OCI-LY3 (cell line): ENCODE measurements at regions not wholly inside any gene's neighbourhood (a gene's known extent, or its start where the extent isn't known, plus 50 kb on each side); places are given as distances from the start of the nearest gene placed in this dataset.
"Not testable (repeated sequence)": the region's sequence is repeated elsewhere in the genome, so short reads cannot be mapped to it uniquely, and the experiment has no call there.

Source experiments
- H2AFZ ChIP-seq: fragments of 200-600, 300-600 bp; shearing (Covaris generic); 2 replicates; pipeline ENCODE4 v1.6.0; 2014; ENCODE audit warnings: antibody characterized with exemption, low read depth, low read length
- H3K27ac ChIP-seq: fragments of 200-600, 300-600 bp; sonication (generic); 2 replicates; pipeline ENCODE4 v1.5.1; 2014; ENCODE audit warnings: mild to moderate bottlenecking, low read length, moderate library complexity, mixed read lengths
- H3K27me3 ChIP-seq: fragments of 200-600, 300-600 bp; sonication (generic); 2 replicates; pipeline ENCODE4 v1.6.1; 2014; ENCODE audit warnings: low read depth, low read length, mixed read lengths
- H3K36me3 ChIP-seq: fragments of 200-600, 300-600 bp; sonication (generic); replicated peaks from 2 replicates; pipeline ENCODE3; 2014; ENCODE audit warnings: low read depth, low read length, mixed read lengths
- H3K4me1 ChIP-seq: fragments of 300-600, 200-600 bp; sonication (generic); 2 replicates; pipeline ENCODE4 v1.6.1; 2014; ENCODE audit warnings: low read length, mixed read lengths
- H3K4me2 ChIP-seq: fragments of 200-600, 300-600 bp; sonication (generic); 2 replicates; pipeline ENCODE4 v1.6.1; 2014; ENCODE audit warnings: low read length, mixed read lengths
- H3K4me3 ChIP-seq: fragments of 300-600, 200-600 bp; sonication (generic); 2 replicates; pipeline ENCODE4 v1.5.1; 2014; ENCODE audit warnings: antibody characterized with exemption, mild to moderate bottlenecking, low read length, moderate library complexity
- H3K79me2 ChIP-seq: fragments of 300-600, 200-600 bp; shearing (Covaris generic); 2 replicates; pipeline ENCODE4 v1.6.1; 2014; ENCODE audit warnings: mild to moderate bottlenecking, low read length, mixed read lengths
- H3K9ac ChIP-seq: fragments of 300-600, 200-600 bp; shearing (Covaris generic); 2 replicates; pipeline ENCODE4 v1.6.0; 2014; ENCODE audit warnings: mild to moderate bottlenecking, low read length, moderate library complexity
- H3K9me3 ChIP-seq: fragments of 200-600, 300-600 bp; shearing (Covaris generic); 2 replicates; pipeline ENCODE4 v1.6.1; 2014; ENCODE audit warnings: low read length, mixed read lengths; ENCODE audit not compliant: insufficient read depth
- H4K20me1 ChIP-seq: fragments of 200-600, 300-600 bp; sonication (generic); 2 replicates; pipeline ENCODE4 v1.6.1; 2016; ENCODE audit warnings: low read length, mixed read lengths; ENCODE audit not compliant: insufficient read depth
- EZH2phosphoT487 ChIP-seq: fragments of 200-600 bp; shearing (Covaris generic); IDR thresholded peaks from 2 replicates; pipeline ENCODE4 v1.6.1; 2018; ENCODE audit warnings: antibody characterized with exemption, mixed run types, low read depth
- TF ChIP-seq, protein P1 (sequence below): fragments of 200-600, 300-600 bp; sonication (generic); IDR thresholded peaks from 2 replicates; pipeline ENCODE4 v1.5.1; 2014; ENCODE audit warnings: antibody characterized with exemption, low read length, low read depth

DNA sequence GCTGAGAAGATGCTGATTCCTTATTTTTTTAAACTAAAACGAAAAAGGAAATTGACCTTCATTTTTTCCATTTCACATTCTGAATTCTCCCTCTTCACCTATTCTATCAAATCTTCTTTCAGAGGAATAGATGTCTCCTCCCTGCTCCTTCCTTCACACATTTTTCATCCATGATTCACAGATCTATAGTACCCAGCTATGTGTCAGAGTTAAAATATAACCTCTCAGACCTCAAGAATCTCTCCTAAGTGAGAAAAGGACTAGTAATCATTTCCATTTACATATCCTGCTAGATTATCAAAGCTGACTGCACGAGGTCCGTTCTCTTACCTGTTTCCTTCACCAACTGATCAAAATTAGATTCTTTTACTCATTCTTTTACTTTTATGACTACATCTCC lies 1297.6 kb upstream of the ALCAM start:
- no peaks in the 10 kb centered on the region for H4K20me1 ChIP-seq
- TF ChIP-seq EZH2phosphoT487, result no peak
- TF ChIP-seq, protein P1, sequence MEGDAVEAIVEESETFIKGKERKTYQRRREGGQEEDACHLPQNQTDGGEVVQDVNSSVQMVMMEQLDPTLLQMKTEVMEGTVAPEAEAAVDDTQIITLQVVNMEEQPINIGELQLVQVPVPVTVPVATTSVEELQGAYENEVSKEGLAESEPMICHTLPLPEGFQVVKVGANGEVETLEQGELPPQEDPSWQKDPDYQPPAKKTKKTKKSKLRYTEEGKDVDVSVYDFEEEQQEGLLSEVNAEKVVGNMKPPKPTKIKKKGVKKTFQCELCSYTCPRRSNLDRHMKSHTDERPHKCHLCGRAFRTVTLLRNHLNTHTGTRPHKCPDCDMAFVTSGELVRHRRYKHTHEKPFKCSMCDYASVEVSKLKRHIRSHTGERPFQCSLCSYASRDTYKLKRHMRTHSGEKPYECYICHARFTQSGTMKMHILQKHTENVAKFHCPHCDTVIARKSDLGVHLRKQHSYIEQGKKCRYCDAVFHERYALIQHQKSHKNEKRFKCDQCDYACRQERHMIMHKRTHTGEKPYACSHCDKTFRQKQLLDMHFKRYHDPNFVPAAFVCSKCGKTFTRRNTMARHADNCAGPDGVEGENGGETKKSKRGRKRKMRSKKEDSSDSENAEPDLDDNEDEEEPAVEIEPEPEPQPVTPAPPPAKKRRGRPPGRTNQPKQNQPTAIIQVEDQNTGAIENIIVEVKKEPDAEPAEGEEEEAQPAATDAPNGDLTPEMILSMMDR, result no peak
- no peaks in the 10 kb centered on the region for H3K36me3 ChIP-seq
- no peak overlapping the region for H3K4me2 ChIP-seq
- no peak overlapping the region for H3K9ac ChIP-seq
- H3K27me3 ChIP-seq, result no peaks in the 10 kb centered on the region
- no peak overlapping the region for H3K4me3 ChIP-seq
- no peaks in the 10 kb centered on the region for H3K9me3 ChIP-seq
- no peak overlapping the region for H3K27ac ChIP-seq
- H2AFZ ChIP-seq, result no peak overlapping the region
- H3K4me1 ChIP-seq, result no peaks in the 10 kb centered on the region
- no peaks in the 10 kb centered on the region for H3K79me2 ChIP-seq

DNA sequence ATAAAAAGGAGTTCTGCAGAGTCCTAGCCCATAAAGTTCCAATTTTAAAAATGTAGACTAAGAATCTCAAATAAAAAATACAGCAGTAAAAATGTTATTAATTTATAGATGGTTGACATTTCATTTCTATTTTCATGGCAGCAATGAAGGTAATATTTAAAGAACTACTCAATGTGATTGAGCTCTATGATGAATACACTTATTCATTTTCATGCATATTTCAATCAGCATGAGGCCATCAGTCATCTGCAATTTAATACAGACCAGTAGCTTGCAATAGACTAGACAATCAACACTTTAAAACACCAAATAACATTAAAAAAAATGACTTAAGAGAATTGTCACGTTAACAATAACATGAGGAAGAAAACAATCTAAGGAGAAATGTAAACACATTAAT lies 1295.8 kb upstream of the ALCAM start:
- H3K79me2 ChIP-seq, result no peaks in the 10 kb centered on the region

DNA sequence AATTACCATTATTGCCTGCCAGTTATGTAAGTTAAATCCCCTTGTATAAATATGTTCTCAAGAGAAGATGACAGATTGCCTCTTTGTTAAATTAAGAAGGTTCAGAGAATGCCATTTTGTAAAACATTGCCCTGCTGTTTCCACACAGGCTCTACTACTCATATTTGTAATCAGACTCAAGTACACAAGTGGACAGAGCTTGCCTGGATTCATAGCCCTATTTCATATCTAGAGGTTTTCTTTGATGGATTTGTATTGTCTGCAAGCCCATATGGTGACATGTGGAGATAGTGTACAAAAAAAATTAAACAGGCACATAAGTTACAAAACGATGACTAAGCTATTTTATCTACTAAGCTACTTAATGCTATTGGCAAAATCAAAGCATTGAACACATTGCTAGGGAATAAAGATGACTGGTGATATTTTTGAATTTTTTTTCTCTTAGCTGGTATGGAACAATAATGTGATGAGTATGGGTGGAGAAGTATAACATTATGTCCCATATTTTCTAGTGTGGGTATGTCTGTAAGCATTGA lies 1286.6 kb upstream of the ALCAM start:
- no peak overlapping the region for H3K9ac ChIP-seq
- H3K79me2 ChIP-seq, result no peaks in the 10 kb centered on the region
- TF ChIP-seq, protein P1, result no peak
- no peak for TF ChIP-seq EZH2phosphoT487
- H4K20me1 ChIP-seq, result no peaks in the 10 kb centered on the region
- H3K4me1 ChIP-seq, result no peaks in the 10 kb centered on the region
- H3K36me3 ChIP-seq, result no peaks in the 10 kb centered on the region
- H2AFZ ChIP-seq, result no peak overlapping the region
- no peaks in the 10 kb centered on the region for H3K9me3 ChIP-seq
- H3K27me3 ChIP-seq, result no peaks in the 10 kb centered on the region
- no peak overlapping the region for H3K27ac ChIP-seq
- H3K4me2 ChIP-seq, result no peak overlapping the region
- H3K4me3 ChIP-seq, result no peak overlapping the region

More for the DNA sequence above, 1295.8 kb upstream of the ALCAM start:
- no peak overlapping the region for H3K27ac ChIP-seq
- H3K4me2 ChIP-seq, result no peak overlapping the region
- no peak overlapping the region for H2AFZ ChIP-seq
- H3K9me3 ChIP-seq, result no peaks in the 10 kb centered on the region
- no peak overlapping the region for H3K9ac ChIP-seq
- no peaks in the 10 kb centered on the region for H3K36me3 ChIP-seq
- no peaks in the 10 kb centered on the region for H3K27me3 ChIP-seq
- no peaks in the 10 kb centered on the region for H4K20me1 ChIP-seq
- H3K4me1 ChIP-seq, result no peaks in the 10 kb centered on the region
- H3K4me3 ChIP-seq, result no peak overlapping the region
- TF ChIP-seq, protein P1, result no peak
- no peak for TF ChIP-seq EZH2phosphoT487

DNA sequence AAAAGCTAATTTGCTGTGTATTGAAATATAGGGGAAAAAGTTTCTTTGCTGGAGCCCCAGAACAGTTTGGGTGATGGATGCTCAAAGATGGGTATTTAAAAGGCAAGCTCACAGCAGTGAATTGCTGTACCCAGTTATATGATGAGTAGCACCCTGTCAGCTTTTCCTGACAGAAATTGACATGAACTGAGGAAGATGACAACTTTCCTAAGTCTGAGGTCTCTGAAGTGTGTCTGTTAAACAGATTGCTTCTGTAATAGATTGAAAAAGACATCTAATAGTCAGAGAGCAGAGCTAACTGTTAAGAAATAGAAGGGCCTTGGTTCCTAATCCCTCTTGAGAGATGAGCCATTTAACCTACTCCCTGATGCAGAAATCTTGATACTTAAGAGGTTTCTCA lies 1278.0 kb upstream of the ALCAM start:
- Histone ChIP-seq H4K20me1 (no peaks in the 10 kb centered on the region), H3K27ac (no peak overlapping the region), H3K4me2 (no peak overlapping the region), H3K9ac (no peak overlapping the region), H3K4me3 (no peak overlapping the region), H2AFZ (no peak overlapping the region), H3K79me2 (no peaks in the 10 kb centered on the region), H3K9me3 (no peaks in the 10 kb centered on the region), H3K27me3 (no peaks in the 10 kb centered on the region), H3K4me1 (no peaks in the 10 kb centered on the region), H3K36me3 (no peaks in the 10 kb centered on the region)
- no peak for TF ChIP-seq EZH2phosphoT487
- TF ChIP-seq, protein P1, result no peak

DNA sequence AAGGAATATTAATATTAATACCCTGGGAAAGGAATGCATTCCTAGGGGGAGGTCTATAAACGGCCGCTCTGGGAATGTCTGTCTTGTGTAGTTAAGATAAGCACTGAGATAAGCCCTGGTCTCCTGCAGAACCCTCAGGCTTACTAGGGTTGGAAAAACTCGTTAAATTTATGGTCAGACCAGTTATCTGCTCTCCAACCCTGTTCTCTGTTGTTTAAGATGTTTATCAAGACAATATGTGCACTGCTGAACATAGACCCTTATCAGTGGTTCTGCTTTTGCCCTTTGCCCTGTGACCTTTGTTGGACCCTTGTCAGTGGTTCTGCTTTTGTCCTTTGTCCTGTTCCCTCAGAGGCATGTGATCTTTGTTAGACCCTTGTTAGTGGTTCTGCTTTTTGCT lies 1276.7 kb upstream of the ALCAM start:
- H2AFZ ChIP-seq, H3K27me3 ChIP-seq, H3K4me3 ChIP-seq, H3K9me3 ChIP-seq, H3K4me2 ChIP-seq, H3K79me2 ChIP-seq, H3K9ac ChIP-seq, H3K36me3 ChIP-seq, H4K20me1 ChIP-seq, H3K4me1 ChIP-seq, H3K27ac ChIP-seq: not testable (repeated sequence)
